Inferior parietal cortex (tissue), 1 donor: ENCODE measurements at regions not wholly inside any gene's neighbourhood (a gene's known extent, or its start where the extent isn't known, plus 50 kb on each side); places are given as distances from the start of the nearest gene placed in this dataset.
"Not testable (repeated sequence)": the region's sequence is repeated elsewhere in the genome, so short reads cannot be mapped to it uniquely, and the experiment has no call there.

Source experiments
- DNase-seq: peaks from one replicate; pipeline ENCODE4 v3.0.0-alpha.2; 2016; ENCODE audit errors: extremely low spot score

DNA sequence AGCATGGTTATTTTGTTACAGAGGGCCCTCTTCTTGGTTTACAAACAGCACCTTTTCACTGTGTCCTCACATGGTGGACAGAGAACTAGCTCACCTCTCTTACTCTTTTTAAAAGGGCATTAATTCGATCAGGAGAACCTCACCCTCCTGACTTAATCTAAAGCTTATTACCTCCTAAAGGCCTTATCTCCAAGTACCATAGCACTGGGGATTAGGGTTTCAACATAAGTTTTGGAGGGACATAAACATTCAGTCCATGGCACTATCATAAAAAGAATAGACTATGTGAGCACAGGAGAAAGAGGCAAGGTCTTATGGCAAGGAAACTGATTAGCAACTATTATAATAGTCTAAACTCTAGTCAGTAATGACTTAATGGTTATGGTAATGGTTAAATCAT is 736.2 kb upstream of the ADGRB3 start:
- no peak for DNase-seq

DNA sequence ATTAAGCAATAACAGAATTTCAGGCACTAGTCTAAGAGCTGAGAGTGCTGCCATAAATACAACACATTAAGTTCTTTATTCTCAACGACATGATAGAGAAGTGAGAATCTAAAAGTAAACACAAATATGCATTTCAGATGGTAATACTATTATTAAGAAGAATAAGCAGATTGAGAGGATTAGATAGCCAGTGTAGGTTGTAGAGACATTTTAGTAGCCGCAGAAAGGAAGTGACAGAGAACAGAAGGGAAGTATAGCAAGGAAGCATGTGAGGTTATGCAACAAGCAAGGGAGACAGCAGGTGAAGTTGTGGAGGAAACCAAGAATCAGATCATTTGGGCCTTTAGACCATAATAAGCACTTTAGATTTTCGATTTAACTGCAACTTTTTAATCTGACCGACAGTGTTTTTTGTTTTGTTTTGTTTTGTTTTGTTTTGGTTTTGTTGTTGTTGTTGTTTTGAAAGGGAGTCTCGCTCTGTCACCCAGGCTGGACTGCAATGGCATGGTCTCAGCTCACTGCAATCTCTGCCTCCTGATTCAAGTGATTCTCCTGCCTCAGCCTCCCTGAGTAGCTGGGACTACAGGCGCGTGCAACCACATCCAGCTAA is 737.0 kb upstream of the ADGRB3 start:
- no peak for DNase-seq

DNA sequence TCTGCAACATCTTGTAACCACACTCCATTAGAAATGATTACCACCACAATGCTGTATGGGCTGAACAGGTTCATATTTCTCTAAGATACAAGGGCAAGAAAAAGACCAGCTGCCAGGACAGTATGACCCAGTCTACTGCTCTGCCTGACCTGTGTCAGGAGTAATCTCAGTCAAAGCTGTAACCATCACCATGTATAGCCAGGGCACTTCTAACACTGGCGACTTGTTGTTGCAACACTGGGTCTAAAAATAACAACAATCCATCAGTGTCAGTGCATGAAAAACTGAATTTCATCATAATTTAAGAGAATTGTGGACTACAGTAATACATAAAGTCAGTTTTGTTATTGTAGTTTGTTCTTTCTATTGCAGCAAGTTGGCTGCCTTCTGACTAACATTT is 738.6 kb upstream of the ADGRB3 start:
- no peak for DNase-seq

DNA sequence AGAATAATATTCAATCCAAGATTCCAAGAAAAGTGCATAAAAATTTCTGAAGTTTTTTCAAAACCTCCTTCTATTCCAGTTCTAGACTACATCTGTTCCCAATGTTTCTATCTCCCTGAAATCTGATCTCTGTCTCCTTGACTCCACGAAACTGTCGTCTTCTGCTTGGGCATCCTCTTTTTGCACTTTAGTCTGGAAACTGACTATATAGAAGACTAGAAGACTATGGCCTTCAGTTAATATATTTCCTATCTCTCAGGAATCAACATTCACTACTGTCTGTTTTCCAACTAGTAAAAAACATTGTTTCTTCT is 745.4 kb upstream of the ADGRB3 start:
- DNase-seq: no peak

DNA sequence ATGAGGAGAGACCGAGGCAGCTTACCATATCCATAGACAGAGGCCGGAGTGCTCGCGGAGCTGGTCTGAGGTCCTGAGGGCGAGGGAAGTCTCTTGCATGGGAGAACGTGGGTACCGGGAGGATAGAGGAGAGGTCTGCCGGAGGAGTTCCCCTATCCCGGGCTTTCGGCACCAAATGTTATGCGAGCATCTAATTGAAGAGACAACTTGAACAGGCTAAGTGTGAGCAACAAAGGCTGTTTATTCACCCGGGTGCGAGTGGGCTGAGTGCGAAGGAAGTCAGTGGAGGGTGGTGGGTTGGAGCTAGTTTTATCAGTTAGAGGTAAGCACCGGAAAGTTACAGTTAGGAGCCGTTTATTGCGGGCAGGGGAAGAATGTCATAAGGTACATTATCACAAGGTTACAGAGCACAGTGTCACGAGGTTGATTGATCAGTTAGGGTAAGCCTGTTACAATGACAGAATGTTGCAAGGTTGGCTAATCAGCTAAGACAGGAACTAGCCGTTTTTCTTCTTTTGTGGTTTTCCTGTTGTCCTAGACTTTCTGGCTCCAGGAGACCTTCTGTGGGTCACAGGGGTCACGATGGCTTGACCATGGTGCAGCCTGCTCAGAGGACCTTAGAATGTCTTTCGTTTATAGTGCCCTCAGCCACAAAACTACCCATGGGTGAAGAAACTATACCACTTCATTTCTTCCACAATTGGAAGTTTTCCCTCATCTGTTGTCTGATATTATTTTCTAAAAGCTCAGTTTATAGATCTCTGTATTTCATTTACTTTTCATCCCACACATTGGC is 746.0 kb upstream of the ADGRB3 start:
- DNase-seq: peak; percentile 51

DNA sequence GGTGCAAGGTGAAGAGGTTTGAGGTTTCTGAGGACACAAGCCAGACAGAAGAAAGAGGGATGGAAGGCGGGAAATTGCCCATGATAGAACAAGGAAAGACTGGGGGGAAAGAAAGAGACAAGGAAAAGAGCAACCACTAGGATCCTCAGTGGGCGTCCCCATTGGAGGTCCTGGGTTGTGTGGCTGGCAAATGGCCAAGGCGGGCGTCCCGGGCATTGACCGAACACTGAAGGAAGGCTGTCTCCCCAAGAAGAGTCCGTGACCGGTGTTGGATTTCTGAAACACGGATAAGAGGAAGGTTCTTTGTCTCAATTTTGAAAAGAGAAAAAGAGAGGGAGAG is 746.6 kb upstream of the ADGRB3 start:
- DNase-seq: no peak

DNA sequence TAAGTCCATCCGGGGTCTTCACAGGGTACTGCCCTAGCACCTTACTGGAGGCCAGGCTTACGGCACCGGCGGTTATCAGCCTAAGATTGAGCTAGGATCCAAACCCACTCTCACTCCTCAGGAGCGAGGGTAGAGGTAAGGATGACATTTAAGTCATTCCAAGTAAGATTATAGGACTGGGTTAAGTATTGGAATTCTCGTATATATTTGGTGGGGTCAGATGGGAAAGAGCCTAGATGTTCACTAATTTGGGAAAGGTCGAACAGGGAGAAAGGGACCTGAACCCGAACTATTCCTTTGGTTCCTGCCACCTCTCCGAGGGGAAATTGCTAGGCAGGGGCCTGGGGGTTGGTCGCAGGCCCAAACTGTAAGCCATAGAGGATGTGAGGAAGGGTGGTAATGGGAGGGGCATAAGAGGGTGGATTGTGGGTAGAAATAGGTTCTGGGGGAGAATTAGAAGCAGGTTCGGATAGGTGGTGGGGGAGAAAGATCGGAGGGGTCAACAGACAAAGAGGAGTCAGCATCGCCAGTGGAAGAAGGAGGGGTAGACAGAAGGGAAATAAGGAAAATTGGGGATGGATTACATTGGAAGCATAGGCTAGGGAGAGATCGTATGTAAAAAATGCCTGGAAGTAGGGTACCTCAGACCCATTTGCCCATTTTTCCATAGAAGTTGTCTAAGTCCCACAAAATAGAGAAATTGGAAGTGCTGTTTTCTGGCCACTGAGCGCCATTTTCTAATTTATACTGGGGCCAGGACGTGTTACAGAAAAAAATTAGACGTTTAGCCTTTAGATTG is 747.1 kb upstream of the ADGRB3 start:
- DNase-seq: no peak

DNA sequence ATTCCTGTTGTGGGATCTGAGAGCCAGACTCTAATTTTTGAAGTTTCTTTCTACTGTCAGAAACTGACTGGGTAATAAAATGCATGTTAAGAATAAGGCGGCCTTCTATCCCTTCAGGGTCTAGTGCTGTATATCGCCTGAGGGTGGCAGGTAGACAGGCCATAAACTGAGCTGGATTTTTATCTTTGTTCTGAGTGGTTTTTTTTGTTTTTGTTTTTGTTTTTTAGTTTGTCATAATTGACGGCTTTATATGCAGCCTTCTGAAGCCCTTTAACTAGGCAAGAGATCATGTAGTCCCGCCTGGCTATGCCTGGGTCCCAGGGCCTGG is 747.7 kb upstream of the ADGRB3 start:
- no peak for DNase-seq

DNA sequence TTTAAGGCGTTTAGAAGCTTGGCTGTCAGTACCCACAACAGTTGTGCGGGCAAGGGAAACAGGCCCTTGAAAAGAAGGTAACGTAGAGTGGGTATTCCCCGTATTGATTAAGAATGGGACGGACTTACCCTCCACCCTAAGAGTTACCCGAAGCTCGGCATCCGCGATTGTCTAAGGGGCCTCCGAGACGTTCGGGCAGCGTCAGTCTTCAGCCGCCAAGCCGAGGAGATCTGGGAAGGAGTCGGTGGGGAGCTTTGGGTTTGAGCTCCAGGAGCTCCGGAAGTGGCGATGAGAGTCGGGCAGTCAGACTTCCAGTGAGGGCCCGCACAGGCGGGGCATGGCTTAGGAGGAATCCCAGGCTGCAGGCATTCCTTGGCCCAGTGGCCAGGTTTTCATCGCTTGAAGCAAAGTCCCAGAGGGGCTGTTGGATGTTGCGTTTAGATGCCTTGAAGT is 748.2 kb upstream of the ADGRB3 start:
- DNase-seq: no peak

DNA sequence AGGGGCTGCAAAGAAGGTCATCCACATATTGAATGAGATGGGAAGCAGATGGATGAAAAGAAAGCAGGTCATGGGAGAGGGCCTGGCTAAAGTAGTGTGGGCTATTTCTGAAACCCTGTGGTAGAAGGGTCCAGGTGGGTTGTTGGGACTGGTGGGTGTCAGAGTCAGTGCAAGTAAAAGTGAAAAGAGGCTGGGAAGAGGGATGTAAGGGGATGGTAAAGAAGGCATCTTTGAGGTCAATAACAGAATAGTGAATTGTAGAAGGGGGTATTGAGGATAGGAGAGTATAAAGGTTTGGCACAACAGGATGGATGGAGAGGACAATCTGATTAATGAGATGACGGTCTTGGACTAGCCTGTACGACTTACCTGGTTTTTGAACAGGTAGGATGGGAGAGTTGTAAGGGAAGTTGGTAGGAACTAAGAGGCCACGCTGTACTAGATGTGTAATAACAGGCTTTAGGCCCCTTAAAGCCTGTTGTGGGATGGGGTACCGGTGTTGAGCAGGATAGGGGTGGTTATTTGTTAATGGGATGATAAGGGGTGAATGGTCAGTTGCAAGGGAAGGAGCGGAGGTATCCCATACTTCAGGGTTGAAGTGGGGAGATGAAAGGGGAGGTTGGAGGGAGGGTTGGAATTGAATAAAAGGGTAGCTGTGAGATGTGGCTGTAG is 748.9 kb upstream of the ADGRB3 start:
- DNase-seq: no peak

DNA sequence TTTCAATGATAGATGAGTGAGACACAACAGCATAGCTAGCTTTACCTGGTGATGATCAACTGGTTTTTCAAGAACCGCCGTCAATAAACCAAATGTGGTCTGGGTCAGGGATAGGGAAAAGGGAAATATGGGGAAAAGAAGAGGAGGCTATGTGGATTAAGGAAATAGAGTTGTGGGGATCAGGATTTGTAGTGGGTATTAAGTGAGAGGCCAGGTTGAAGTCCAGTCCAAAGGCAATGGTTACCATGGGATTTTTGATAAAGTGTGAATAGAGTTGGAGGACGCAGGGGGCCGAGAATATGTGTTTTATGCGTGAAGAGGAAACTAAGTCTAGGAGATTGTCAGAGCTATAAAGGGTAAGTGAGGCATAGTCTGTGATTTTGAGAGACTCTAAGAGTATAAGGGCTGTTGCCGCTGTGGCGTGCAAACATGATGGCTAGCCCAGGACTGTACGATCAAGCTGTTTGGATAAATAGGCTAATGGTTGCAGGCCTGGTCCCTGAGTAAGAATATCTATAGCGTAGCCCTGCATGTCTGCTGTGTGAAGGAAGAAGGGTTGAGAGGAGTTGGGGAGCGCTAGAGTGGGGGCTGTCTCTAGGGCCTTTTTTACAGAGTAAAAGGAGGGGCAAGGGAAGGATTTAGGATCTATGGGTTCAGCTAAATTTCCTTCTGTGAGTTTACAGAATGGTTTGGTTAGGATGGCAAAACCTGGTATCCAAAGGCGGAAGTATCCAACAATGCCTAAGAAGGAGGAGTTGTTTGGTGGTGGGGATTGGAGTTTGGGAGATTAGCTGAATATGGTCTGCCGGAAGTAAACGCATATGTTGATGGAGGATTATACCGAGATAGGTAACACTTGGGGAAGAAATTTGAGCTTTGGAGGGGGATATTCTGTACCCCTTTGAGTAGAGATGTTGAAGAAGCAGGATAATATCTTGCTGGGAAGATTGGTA is 749.7 kb upstream of the ADGRB3 start:
- DNase-seq: no peak

DNA sequence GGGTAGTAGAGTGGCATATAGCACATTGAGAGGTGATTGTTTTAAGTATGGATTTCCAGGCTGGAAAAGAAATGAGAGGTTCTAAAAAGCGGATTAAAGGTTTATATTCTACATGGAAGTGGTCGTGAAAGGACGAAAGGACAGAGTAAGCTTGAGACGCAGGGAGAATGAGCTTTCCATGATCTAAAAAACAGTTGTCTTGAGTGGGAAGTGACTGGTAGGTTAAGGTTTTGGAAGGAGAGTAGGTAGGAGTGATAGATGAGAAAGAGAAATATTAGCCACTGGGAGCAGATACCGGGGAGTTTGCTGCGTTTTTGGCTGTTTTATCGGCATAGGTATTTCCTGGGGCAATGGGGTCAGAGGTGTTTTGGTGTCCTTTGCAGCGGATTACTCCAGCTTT is 750.6 kb upstream of the ADGRB3 start:
- no peak for DNase-seq

DNA sequence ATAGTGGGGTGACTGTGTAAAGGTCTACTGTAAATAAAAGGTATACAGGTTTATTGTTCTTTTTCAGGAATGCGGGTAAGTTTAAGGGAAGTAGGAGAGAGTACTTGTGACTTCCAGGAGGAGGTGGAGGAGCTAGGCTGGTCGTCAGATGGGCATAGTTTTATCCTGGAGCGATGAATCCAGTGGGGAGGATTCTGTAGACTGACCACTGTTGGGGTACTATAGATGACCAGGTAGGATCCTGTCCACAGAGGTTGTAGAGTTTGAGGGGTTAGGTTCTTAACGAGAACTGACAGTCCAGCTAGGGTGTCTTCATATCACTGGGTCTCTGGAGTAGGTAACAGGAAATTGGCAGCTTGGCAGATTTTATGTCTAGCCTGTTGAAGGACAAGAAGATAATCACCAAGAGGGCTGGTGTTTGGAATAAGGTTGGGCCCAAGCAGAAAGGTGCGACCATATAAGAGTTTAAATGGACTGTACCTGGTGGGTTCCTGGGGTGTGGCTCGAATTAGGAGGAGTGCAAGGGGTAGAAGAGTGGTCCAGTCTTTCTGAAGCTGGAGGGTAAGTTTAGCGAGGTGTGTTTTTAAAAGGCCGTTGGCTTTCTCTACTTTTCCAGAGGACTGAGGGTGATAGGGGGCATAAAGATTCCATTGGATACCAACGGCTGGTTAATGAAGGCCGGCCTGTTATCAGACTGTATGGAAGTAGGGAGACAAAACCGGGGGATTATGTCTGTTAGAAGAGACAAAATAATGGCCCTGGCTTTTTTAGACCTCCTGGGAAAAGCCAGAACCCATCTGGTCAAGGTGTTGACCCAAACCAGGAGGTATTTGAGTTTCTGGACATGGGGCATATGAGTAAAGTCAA is 751.3 kb upstream of the ADGRB3 start:
- no peak for DNase-seq

DNA sequence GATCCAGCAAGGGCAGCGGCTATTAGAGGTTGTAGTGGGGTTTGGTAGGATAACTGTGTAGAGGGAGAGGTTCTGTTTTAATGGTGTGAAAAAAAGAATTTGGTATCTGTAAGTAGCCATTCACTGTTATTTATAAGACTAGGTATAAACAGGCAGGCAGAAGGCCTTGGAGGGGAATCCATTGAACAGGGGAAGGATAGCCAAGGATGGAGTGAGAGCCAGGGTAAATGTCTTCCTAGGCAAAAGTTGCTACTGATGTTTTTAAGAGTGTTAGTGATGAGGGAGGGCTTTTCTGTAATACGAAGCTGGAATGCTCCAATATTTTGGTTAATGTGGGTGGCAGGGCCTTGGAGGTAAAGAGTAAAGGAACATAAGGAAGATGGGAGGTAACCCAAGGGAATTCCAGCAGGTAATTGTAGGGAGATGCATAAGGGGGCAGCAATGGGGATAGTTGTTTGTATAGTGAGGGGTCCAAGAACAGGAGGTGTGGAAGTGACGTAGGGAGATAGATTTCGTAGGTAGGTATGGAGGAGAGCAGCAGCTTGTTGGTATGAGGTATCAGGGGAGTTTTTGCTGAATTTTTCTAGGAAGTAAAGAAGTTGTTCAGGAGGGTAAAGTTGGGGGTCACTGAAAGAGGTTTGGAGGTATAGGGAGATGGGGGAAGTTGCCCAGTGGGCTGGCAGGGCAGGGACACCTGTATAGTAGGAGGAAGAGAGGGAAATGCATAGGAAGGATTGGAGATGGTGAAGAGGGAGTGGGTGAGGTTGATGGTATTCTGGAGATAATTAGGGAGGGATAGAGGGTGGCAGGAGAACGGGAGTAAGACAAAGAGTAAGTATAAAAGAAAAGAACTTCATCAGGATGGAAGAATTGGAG is 752.4 kb upstream of the ADGRB3 start:
- no peak for DNase-seq

DNA sequence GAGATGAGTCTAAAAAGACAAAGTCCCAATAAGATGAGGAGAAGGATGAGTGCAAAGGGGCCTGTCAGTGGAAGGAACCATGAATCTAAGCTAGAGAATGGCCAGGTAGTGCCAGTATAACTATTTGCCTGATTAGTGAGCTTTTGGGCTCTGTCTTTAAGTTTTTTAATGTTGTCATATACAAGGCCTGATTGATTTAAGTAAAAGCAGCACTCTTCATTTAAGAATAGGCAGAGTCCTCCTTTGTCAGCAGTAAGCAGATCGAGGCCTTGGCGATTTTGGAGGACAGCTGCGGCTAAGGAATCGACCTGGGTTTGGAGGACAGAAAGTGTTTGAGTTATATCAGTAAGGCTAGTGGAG is 753.4 kb upstream of the ADGRB3 start:
- DNase-seq: no peak

DNA sequence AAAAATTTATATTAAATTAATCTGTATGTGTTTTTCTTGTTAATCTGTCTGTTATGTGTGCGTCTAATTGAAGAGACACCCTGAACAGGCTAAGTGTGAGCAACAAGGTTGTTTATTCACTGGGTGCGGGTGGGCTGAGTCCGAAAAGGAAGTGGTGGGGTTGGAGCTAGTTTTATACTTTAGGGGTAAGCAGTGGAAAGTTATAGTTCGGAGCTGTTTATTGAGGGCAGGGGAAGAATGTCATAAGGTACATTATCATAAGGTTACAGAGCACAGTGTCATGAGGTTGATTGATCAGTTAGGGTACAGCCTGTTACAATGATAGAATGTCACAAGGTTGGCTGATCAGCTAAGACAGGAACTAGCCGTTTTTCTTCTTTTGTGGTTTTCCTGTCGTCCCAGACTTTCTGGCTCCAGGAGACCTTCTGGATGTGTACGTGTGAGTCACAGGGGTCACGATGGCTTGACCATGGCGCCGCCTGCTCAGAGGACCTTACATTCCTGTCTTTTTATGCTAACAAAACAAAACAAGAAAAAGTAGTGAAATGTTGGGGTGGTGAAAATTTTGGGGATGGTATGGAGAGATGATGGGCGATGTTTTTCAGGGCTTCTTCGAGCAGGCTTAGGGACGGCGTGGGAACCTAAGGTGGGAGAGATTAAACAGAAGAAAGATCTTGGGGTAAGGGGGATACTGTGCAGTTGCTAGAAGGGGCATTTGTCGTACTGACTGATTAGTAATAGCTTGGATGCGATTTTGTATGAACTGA is 754.0 kb upstream of the ADGRB3 start:
- no peak for DNase-seq

DNA sequence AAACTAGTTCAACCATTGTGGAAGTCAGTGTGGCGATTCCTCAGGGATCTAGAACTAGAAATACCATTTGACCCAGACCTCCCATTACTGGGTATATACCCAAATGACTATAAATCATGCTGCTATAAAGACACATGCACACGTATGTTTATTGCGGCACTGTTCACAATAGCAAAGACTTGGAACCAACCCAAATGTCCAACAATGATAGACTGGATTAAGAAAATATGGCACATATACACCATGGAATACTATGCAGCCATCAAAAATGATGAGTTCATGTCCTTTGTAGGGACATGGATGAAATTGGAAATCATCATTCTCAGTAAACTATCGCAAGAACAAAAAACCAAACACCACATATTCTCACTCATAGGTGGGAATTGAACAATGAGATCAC is 754.7 kb upstream of the ADGRB3 start:
- DNase-seq: not testable (repeated sequence)

DNA sequence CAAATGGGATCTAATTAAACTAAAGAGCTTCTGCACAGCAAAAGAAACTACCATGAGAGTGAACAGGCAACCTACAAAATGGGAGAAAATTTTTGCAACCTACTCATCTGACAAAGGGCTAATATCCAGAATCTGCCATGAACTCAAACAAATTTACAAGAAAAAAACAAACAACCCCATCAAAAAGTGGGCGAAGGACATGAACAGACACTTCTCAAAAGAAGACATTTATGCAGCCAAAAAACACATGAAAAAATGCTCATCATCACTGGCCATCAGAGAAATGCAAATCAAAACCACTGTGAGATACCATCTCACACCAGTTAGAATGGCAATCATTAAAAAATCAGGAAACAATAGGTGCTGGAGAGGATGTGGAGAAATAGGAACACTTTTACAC is 755.2 kb upstream of the ADGRB3 start:
- DNase-seq: not testable (repeated sequence)
